T-helper 17 cell (primary cell): ENCODE measurements at regions not wholly inside any gene's neighbourhood (a gene's known extent, or its start where the extent isn't known, plus 50 kb on each side); places are given as distances from the start of the nearest gene placed in this dataset.
"Not testable (repeated sequence)": the region's sequence is repeated elsewhere in the genome, so short reads cannot be mapped to it uniquely, and the experiment has no call there.

Source experiments
- ATAC-seq: fragments of 150-1000 bp; cut with Tn5 transposase; 2 replicates; pipeline ENCODE4 v1.10.0; 2021; ENCODE audit warnings: mild to moderate bottlenecking, moderate library complexity
- DNase-seq, 3 donors: peaks; one replicate each; pipeline versions ENCODE4 v3.0.0 to v3.0.0-alpha.2; 2020 to 2021
- H3K9me3 ChIP-seq: one replicate; pipeline ENCODE4 v1.7.0; 2013; ENCODE audit warnings: low read length, mild to moderate bottlenecking; ENCODE audit not compliant: control insufficient read depth, poor library complexity, severe bottlenecking
- H3K27ac Mint-ChIP-seq: one replicate; pipeline ENCODE4 v1.8.0; 2022; ENCODE audit warnings: mild to moderate bottlenecking, moderate library complexity, mixed read lengths
- H3K27me3 Mint-ChIP-seq: one replicate; pipeline ENCODE4 v1.8.0; 2022; ENCODE audit warnings: mixed read lengths
- H3K36me3 Mint-ChIP-seq: one replicate; pipeline ENCODE4 v1.8.0; 2022; ENCODE audit warnings: low read depth, mixed read lengths
- H3K4me1 Mint-ChIP-seq: one replicate; pipeline ENCODE4 v1.8.0; 2022; ENCODE audit warnings: mild to moderate bottlenecking, mixed read lengths
- H3K4me3 Mint-ChIP-seq: one replicate; pipeline ENCODE4 v1.8.0; 2022; ENCODE audit warnings: mild to moderate bottlenecking, moderate library complexity, mixed read lengths

- H3K4me1 Mint-ChIP-seq, H3K27me3 Mint-ChIP-seq, ATAC-seq, H3K36me3 Mint-ChIP-seq, DNase-seq, H3K27ac Mint-ChIP-seq, H3K4me3 Mint-ChIP-seq, H3K9me3 ChIP-seq: not testable (repeated sequence)
These were observed 313.6 kb upstream of the FRG2C start for GRCh38 chr3:75350536-75350935.

GRCh38 chr3:75362086-75362784, 301.9 kb upstream of the FRG2C start:
- DNase-seq, ATAC-seq, H3K27ac Mint-ChIP-seq, H3K27me3 Mint-ChIP-seq, H3K4me1 Mint-ChIP-seq, H3K36me3 Mint-ChIP-seq, H3K4me3 Mint-ChIP-seq, H3K9me3 ChIP-seq: not testable (repeated sequence)

GRCh38 chr3:75372964-75373363, 291.2 kb upstream of the FRG2C start:
- DNase-seq, H3K4me3 Mint-ChIP-seq, H3K36me3 Mint-ChIP-seq, ATAC-seq, H3K27ac Mint-ChIP-seq, H3K9me3 ChIP-seq, H3K4me1 Mint-ChIP-seq: not testable (repeated sequence)
- peaks cover 11% of the 10 kb centered on the region for H3K27me3 Mint-ChIP-seq

GRCh38 chr3:75379840-75380239, 284.3 kb upstream of the FRG2C start:
- not testable (repeated sequence) for H3K27ac Mint-ChIP-seq, ATAC-seq

DNA sequence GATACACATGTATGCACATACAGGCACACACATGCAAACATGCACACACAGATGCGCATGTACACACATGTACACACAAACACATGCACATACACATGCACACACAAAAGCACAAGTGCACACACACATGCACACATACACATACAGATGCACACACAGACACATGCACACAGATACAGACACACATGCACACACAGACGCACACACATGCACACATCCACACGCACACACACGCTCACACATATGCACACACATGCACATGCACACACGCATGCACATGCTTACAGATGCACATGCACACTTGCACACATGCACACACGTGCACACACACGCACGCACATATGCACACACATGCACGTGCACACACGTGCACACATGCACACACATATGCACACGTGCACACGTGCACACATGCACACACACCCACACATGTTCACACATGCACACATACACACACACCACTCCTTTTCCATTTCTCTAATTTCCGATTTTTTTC, 283.8 kb upstream of the FRG2C start:
- DNase-seq (no peak), ATAC-seq (no peak)
- no peaks in the 10 kb centered on the region for H3K9me3 ChIP-seq
- H3K27me3 Mint-ChIP-seq: peaks cover 5% of the 10 kb centered on the region
- H3K27ac Mint-ChIP-seq: no peak overlapping the region
- no peaks in the 10 kb centered on the region for H3K4me1 Mint-ChIP-seq
- H3K36me3 Mint-ChIP-seq: no peaks in the 10 kb centered on the region
- H3K4me3 Mint-ChIP-seq: no peak overlapping the region

More at GRCh38 chr3:75379840-75380239, 284.3 kb upstream of the FRG2C start:
- not testable (repeated sequence) for H3K4me3 Mint-ChIP-seq, DNase-seq, H3K4me1 Mint-ChIP-seq, H3K36me3 Mint-ChIP-seq, H3K27me3 Mint-ChIP-seq, H3K9me3 ChIP-seq

DNA sequence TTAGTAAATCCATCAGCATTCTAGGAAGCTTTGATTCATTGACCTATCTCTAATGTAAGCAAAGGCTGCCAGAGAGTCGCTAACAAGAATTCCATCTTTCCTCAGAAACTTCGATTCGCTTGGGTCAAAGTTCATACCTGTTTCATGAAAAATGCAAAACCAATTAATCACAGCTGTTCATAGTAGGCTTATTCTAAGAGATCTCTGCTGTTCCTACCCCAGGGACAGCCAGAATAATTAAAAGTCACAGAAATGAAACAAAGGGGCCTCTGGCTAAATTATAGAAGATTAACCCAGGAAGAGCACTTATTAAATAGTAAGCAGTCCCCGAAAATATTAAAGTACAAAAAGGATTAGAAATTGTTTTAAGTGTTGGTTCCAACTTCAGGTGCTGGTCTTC, 280.1 kb upstream of the FRG2C start:
- not testable (repeated sequence) for H3K4me1 Mint-ChIP-seq, H3K27ac Mint-ChIP-seq, H3K27me3 Mint-ChIP-seq, ATAC-seq, H3K36me3 Mint-ChIP-seq, H3K9me3 ChIP-seq, DNase-seq, H3K4me3 Mint-ChIP-seq

- H3K4me3 Mint-ChIP-seq, DNase-seq, H3K4me1 Mint-ChIP-seq, H3K27ac Mint-ChIP-seq, H3K9me3 ChIP-seq, H3K36me3 Mint-ChIP-seq, H3K27me3 Mint-ChIP-seq, ATAC-seq: not testable (repeated sequence)
These were observed 275.5 kb upstream of the FRG2C start for GRCh38 chr3:75388486-75389124.

- not testable (repeated sequence) for H3K36me3 Mint-ChIP-seq, DNase-seq, H3K27me3 Mint-ChIP-seq, H3K4me3 Mint-ChIP-seq, H3K9me3 ChIP-seq, ATAC-seq, H3K4me1 Mint-ChIP-seq, H3K27ac Mint-ChIP-seq
These were observed 270.8 kb upstream of the FRG2C start for GRCh38 chr3:75393288-75393694.

DNA sequence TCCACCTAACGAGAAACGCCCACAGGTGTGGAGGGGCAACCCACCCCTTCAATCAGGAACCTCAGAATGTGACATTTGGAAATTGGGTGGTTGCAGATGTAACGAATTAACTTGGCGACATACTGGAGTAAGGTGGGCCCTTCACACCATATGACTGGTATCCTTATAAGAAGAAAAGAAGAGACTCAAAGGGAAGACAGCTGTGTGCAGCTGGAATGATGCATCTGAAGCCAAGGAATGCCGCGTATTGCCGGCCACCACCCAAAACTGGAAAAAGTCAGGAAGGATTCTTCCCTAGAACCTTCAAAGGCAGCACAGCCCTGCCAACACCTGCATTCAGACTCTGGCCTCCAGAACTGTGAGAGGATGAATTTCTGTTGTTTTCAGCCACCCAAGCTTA, 270.0 kb upstream of the FRG2C start:
- not testable (repeated sequence) for H3K36me3 Mint-ChIP-seq, H3K27me3 Mint-ChIP-seq, H3K9me3 ChIP-seq, H3K4me3 Mint-ChIP-seq, ATAC-seq, DNase-seq, H3K27ac Mint-ChIP-seq, H3K4me1 Mint-ChIP-seq

DNA sequence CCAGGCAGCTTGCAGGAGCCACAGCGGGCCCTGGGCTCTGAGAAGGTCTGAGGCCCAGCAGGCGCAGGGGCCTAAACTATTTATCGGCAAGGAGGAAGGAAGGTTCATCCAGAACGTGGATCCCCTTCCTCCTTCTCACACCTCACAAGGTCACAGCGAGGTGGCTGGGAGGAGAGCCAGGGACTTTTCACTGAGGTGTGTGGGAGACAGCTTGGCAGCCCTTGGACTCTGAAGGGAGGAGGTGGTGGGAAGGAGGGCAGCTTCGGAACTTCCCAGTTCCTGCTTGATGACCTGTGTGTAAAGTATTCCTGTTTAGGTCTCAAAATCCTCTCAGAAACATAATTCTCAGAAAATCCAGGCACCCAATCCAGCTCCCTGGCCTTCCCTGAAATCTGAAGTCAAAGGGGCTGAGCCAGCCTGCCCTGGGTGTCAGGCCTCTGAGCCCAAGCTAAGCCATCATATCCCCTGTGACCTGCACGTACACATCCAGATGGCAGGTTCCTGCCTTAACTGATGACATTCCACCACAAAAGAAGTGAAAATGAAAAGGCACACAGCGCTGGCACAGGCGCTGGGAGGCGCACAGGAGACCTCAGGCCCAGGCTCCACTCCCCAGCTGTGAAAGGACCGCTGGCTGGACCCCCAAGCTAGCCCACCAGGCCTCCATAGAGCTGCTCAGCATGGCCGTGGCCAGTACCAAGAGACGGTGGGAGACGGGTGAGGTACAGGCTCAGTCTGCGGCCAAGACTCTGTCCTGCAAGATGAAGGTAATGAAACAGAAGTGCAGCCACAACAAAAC, 269.4 kb upstream of the FRG2C start:
- H3K4me3 Mint-ChIP-seq, H3K27me3 Mint-ChIP-seq, H3K4me1 Mint-ChIP-seq, H3K27ac Mint-ChIP-seq, ATAC-seq, DNase-seq, H3K36me3 Mint-ChIP-seq, H3K9me3 ChIP-seq: not testable (repeated sequence)

DNA sequence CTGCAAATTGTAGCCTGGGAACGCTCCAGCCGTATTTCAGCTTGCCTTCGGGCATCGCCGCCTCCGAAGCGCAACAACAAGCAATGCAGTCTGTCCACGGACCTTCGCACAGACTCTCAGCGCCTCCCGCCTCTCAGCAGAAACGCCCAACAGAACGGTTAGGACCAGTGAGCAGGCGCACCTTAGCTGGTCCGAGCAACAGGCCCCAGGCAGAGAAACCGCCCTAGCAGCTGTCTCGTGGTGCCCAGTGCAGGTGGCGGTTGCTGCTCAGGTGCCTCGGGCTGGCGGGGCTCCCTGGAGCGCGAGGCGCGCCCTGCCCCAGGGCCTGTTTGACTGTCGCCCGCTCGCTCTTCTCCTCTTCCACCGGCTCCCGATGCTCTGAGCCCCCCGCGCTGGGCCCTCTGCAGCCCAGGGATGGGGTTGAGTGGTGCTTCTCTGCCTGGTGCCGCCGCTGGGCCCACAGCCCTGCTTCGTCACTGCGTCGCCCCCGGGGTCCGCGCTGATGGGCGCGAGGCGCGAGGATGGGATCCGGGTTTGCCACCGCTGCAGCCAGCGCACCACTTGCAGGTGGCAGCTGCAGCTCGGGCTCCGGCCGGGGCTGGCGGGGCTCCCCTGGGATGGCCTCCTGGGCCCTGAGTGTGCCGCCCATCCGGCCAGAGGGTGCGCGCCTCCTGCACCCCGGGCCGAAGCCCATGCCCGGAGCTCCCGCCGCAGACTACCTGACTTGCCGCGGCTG, 268.4 kb upstream of the FRG2C start:
- Mint-ChIP-seq H3K4me1 (no peaks in the 10 kb centered on the region), H3K36me3 (peaks cover 2% of the 10 kb centered on the region), H3K27ac (no peak overlapping the region), H3K4me3 (no peak overlapping the region), H3K27me3 (no peaks in the 10 kb centered on the region)
- DNase-seq: no peak
- no peak for ATAC-seq
- H3K9me3 ChIP-seq: no peaks in the 10 kb centered on the region

- H3K9me3 ChIP-seq: no peaks in the 10 kb centered on the region
- Mint-ChIP-seq H3K36me3 (peaks cover 4% of the 10 kb centered on the region), H3K4me1 (no peaks in the 10 kb centered on the region), H3K27me3 (no peaks in the 10 kb centered on the region), H3K4me3 (no peak overlapping the region), H3K27ac (no peak overlapping the region)
- no peak for ATAC-seq
- no peak for DNase-seq
These were observed 267.8 kb upstream of the FRG2C start for GRCh38 chr3:75396316-75396802.

- not testable (repeated sequence) for H3K36me3 Mint-ChIP-seq, H3K27me3 Mint-ChIP-seq, H3K4me3 Mint-ChIP-seq, H3K27ac Mint-ChIP-seq, H3K9me3 ChIP-seq, DNase-seq, ATAC-seq, H3K4me1 Mint-ChIP-seq
These were observed 266.6 kb upstream of the FRG2C start for GRCh38 chr3:75397486-75397885.
